HCT116 (cell line): ENCODE measurements at regions not wholly inside any gene's neighbourhood (a gene's known extent, or its start where the extent isn't known, plus 50 kb on each side); places are given as distances from the start of the nearest gene placed in this dataset.

Experiments used
- ATAC-seq: fragments of 200-7000 bp; cut with Tn5 transposase; 2 replicates; pipeline ENCODE4 v1.9.1; 2020; ENCODE audit warnings: mild to moderate bottlenecking, moderate library complexity
- BruUV-seq: library from RNA; stranded (reverse); fragments of 400-500 nt; replicated peaks from 2 replicates; lab custom pipeline; 2021; lab: Mats Ljungman, UMichigan
- CTCF ChIA-PET: fragments of 300-600 bp; sonication (Branson Sonifier 250); formaldehyde crosslinking; loops from one replicate; lab custom pipeline; 2021; ENCODE audit warnings: antibody characterized with exemption; lab: Charles Lee
- POLR2A ChIA-PET: fragments of 300-600, 350-600 bp; sonication (Branson Sonifier 250); formaldehyde crosslinking; loops from one replicate; lab custom pipeline; 2021; ENCODE audit warnings: antibody characterized with exemption; lab: Charles Lee
- RAD21 ChIA-PET, 2 experiments: fragments of 300-600 bp; sonication (Branson Sonifier 250); formaldehyde crosslinking; loops; one replicate each; lab custom pipeline; 2023; ENCODE audit warnings: low total read pairs in 2 of 2; ENCODE audit not compliant: uncharacterized antibody in 2 of 2, unreplicated experiment in 2 of 2, low non-redundant PET in 1 of 2; lab: Charles Lee
- DNase-seq: peaks from one replicate; pipeline ENCODE4 v3.0.0-alpha.2; 2010; ENCODE audit warnings: low read depth, low spot score
- H2AFZ ChIP-seq: fragments of 200-600 bp; shearing (Covaris generic), sonication (generic); 2 replicates; pipeline ENCODE4 v1.6.1; 2017; ENCODE audit warnings: low read depth, mixed run types, mixed read lengths, antibody characterized with exemption, low read length; ENCODE audit not compliant: poor library complexity, severe bottlenecking
- H3K27ac ChIP-seq: 2 replicates; pipeline ENCODE4 v1.5.1; 2012; ENCODE audit warnings: low read depth, low read length
- H3K27me3 ChIP-seq: fragments of 200-600 bp; sonication (generic); 2 replicates; pipeline ENCODE4 v1.6.1; 2016; ENCODE audit warnings: mixed run types, low read length, mixed read lengths; ENCODE audit not compliant: insufficient read depth
- H3K36me3 ChIP-seq, 2 experiments: fragments of 200-500 bp in 1 of 2; fragments of 200-600 bp in 1 of 2; sonication (Bioruptor generic) in 1 of 2; sonication (generic) in 1 of 2; 2 replicates each; pipeline versions ENCODE4 v1.5.1 to v1.6.1; 2014 to 2016; ENCODE audit warnings: low read length in 2 of 2, inconsistent platforms in 1 of 2, mixed read lengths in 1 of 2, mixed run types in 1 of 2; ENCODE audit not compliant: insufficient read depth in 2 of 2, control insufficient read depth in 1 of 2
- H3K4me1 ChIP-seq, 2 experiments: fragments of 200-600 bp in 1 of 2; sonication (generic) in 1 of 2; 2 replicates each; pipeline versions ENCODE4 v1.5.1 to v1.6.1; 2012 to 2017; ENCODE audit warnings: low read length in 2 of 2, inconsistent platforms in 1 of 2, mild to moderate bottlenecking in 1 of 2, mixed read lengths in 1 of 2, mixed run types in 1 of 2, moderate library complexity in 1 of 2; ENCODE audit not compliant: insufficient read depth in 2 of 2, control insufficient read depth in 1 of 2
- H3K4me2 ChIP-seq: fragments of 200-600 bp; sonication (generic); 2 replicates; pipeline ENCODE4 v1.6.1; 2017; ENCODE audit warnings: mixed run types, low read length, mixed read lengths
- H3K4me3 ChIP-seq, 2 experiments: fragments of 200-600 bp in 1 of 2; sonication (generic) in 1 of 2; replicated peaks in 1 of 2; 2 replicates each; pipeline ENCODE4 v1.5.1; 2011 to 2016; ENCODE audit warnings: low read length in 2 of 2, control low read depth in 1 of 2, low read depth in 1 of 2, mild to moderate bottlenecking in 1 of 2, mixed read lengths in 1 of 2, mixed run types in 1 of 2
- H3K79me2 ChIP-seq: fragments of 200-600 bp; sonication (generic); 2 replicates; pipeline ENCODE4 v1.6.1; 2017; ENCODE audit warnings: mild to moderate bottlenecking, mixed run types, low read length, moderate library complexity, mixed read lengths; ENCODE audit not compliant: insufficient read depth
- H3K9ac ChIP-seq: fragments of 200-600 bp; sonication (generic); 2 replicates; pipeline ENCODE4 v1.6.1; 2016; ENCODE audit warnings: low read length, mixed read lengths
- H3K9me2 ChIP-seq: fragments of 200-600 bp; sonication (generic), shearing (Covaris generic); 2 replicates; pipeline ENCODE4 v1.6.1; 2017; ENCODE audit warnings: mixed run types, mild to moderate bottlenecking, moderate library complexity; ENCODE audit not compliant: insufficient read depth
- H3K9me3 ChIP-seq, 2 experiments: fragments of 200-500 bp in 1 of 2; fragments of 200-600 bp in 1 of 2; sonication (Bioruptor generic) in 1 of 2; sonication (generic) in 1 of 2; 2 replicates each; pipeline ENCODE4 v1.6.1; 2014 to 2017; ENCODE audit warnings: low read length in 2 of 2, mixed read lengths in 2 of 2, inconsistent platforms in 1 of 2, low read depth in 1 of 2, mild to moderate bottlenecking in 1 of 2, mixed run types in 1 of 2, moderate library complexity in 1 of 2; ENCODE audit not compliant: control insufficient read depth in 1 of 2, insufficient read depth in 1 of 2
- H4K20me1 ChIP-seq: fragments of 200-600 bp; sonication (generic), shearing (Covaris generic); 2 replicates; pipeline ENCODE4 v1.6.1; 2017; ENCODE audit warnings: mixed run types, mild to moderate bottlenecking, moderate library complexity; ENCODE audit not compliant: insufficient read depth
- CBX3 ChIP-seq: IDR thresholded peaks from 2 replicates; pipeline ENCODE4 v1.6.1; 2012; ENCODE audit warnings: low read depth
- CEBPB ChIP-seq: IDR thresholded peaks from 2 replicates; pipeline ENCODE4 v1.6.1; 2012; ENCODE audit warnings: low read depth
- CTCF ChIP-seq, 3 experiments: fragments of 200-600 bp in 1 of 3; sonication (generic) in 1 of 3; IDR thresholded peaks in 2 of 3; conservative IDR thresholded peaks in 1 of 3; 2 replicates each; pipeline ENCODE4 v1.5.1; 2012 to 2017; ENCODE audit warnings: low read depth in 2 of 3, low read length in 2 of 3, antibody characterized with exemption in 1 of 3, borderline replicate concordance in 1 of 3, control low read depth in 1 of 3, mild to moderate bottlenecking in 1 of 3, mixed read lengths in 1 of 3, mixed run types in 1 of 3, moderate library complexity in 1 of 3; ENCODE audit not compliant: insufficient read depth in 1 of 3
- EGR1 ChIP-seq: IDR thresholded peaks from 2 replicates; pipeline ENCODE4 v1.6.1; 2012; ENCODE audit warnings: low read depth
- EZH2 ChIP-seq: fragments of 200-600 bp; sonication (generic); IDR thresholded peaks from 2 replicates; pipeline ENCODE4 v1.6.1; 2017; ENCODE audit warnings: antibody characterized with exemption, mixed run types
- FOSL1 ChIP-seq: IDR thresholded peaks from 2 replicates; pipeline ENCODE4 v1.6.1; 2012; ENCODE audit warnings: low read depth
- RAD21 ChIP-seq: IDR thresholded peaks from 2 replicates; pipeline ENCODE4 v1.6.1; 2012; ENCODE audit warnings: low read depth, mild to moderate bottlenecking
- REST ChIP-seq: IDR thresholded peaks from 2 replicates; pipeline ENCODE4 v1.6.1; 2012; ENCODE audit warnings: low read depth
- SRF ChIP-seq: IDR thresholded peaks from 2 replicates; pipeline ENCODE4 v1.6.1; 2012; ENCODE audit warnings: low read depth
- TCF7L2 ChIP-seq: IDR thresholded peaks from 2 replicates; pipeline ENCODE4 v1.7.0; 2011; ENCODE audit warnings: borderline replicate concordance, inconsistent platforms; ENCODE audit not compliant: insufficient read depth, insufficient read length; ENCODE audit errors: extremely low read depth
- YY1 ChIP-seq: IDR thresholded peaks from 2 replicates; pipeline ENCODE4 v1.6.1; 2011; ENCODE audit warnings: low read length, low read depth, moderate library complexity, mild to moderate bottlenecking; ENCODE audit not compliant: insufficient replicate concordance; ENCODE audit errors: extremely low read depth
- intact Hi-C: fragments of 100-400 bp; cut with micrococcal nuclease; formaldehyde crosslinking; loops from 2 replicates; pipeline ENCODE4 v1.10.0; 2022
- TF ChIP-seq, protein P1 (sequence below): IDR thresholded peaks from 2 replicates; pipeline ENCODE4 v1.6.1; 2012

- no peak overlapping the region for H3K27ac ChIP-seq
- ATAC-seq, result no peak
- no peaks in the 10 kb centered on the region for H3K27me3 ChIP-seq
- H3K79me2 ChIP-seq, result no peaks in the 10 kb centered on the region
- no peak overlapping the region for H2AFZ ChIP-seq
- no peak for TF ChIP-seq CTCF (IDR thresholded peaks at IDR 0.05 in 2 of 3, conservative IDR thresholded peaks at IDR 0.05 in 1 of 3; ENCODE audit: borderline replicate concordance in 1 of 3, insufficient read depth in 1 of 3, low read depth in 2 of 3, low read length in 2 of 3)
- TF ChIP-seq EGR1, result no peak
- TF ChIP-seq CEBPB, result no peak
- TF ChIP-seq SRF, result no peak
- no peak for TF ChIP-seq TCF7L2
- TF ChIP-seq REST, result no peak
- TF ChIP-seq, protein P1, sequence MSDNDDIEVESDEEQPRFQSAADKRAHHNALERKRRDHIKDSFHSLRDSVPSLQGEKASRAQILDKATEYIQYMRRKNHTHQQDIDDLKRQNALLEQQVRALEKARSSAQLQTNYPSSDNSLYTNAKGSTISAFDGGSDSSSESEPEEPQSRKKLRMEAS, result no peak
- TF ChIP-seq CBX3, result no peak
- TF ChIP-seq RAD21, result no peak
- TF ChIP-seq EZH2, result no peak
- no peak for TF ChIP-seq YY1
- TF ChIP-seq FOSL1, result no peak
- H3K9me3 ChIP-seq, result no peaks in the 10 kb centered on the region
- H3K4me3 ChIP-seq, result no peak overlapping the region
- H3K4me1 ChIP-seq, result no peaks in the 10 kb centered on the region
- H3K36me3 ChIP-seq, result no peaks in the 10 kb centered on the region
- no peak for DNase-seq
- no peak overlapping the region for H3K4me2 ChIP-seq
- no peaks in the 10 kb centered on the region for H4K20me1 ChIP-seq
- CTCF ChIA-PET, result no interaction called here
- POLR2A ChIA-PET, result no interaction called here
- BruUV-seq, result no TSS peak
- H3K9me2 ChIP-seq, result no peaks in the 10 kb centered on the region
- H3K9ac ChIP-seq, result no peak overlapping the region
- RAD21 ChIA-PET, result no interaction called here
- intact Hi-C loops, result no loop called here
Observed at GRCh38 chr1:56263908-56264307, 315.5 kb downstream of the PLPP3 start.
